ENCODE measurements at regions not wholly inside any gene's neighbourhood (a gene's known extent, or its start where the extent isn't known, plus 50 kb on each side); places are given as distances from the start of the nearest gene placed in this dataset.

DNA sequence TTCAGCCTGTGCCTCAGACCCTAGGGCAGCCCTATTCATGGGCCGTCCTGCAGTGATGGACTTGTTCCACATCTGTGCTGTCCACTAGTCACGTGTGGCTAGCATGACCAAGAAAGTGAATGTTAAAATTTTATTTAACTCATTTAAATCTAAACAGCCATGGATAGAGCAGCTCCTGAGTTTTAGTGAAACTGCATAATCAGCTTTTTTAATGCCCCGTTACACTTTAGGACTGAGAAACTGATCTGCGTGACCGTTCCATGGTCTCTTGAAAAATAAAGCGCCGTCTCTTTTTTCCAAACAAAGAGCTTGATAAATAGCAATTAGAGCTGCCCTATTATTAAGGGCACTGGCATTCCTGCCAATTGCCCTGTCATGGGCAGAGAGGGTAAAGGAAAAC, 76.5 kb upstream of the SNX19 start:
- TF ChIP-seq, protein P1, sequence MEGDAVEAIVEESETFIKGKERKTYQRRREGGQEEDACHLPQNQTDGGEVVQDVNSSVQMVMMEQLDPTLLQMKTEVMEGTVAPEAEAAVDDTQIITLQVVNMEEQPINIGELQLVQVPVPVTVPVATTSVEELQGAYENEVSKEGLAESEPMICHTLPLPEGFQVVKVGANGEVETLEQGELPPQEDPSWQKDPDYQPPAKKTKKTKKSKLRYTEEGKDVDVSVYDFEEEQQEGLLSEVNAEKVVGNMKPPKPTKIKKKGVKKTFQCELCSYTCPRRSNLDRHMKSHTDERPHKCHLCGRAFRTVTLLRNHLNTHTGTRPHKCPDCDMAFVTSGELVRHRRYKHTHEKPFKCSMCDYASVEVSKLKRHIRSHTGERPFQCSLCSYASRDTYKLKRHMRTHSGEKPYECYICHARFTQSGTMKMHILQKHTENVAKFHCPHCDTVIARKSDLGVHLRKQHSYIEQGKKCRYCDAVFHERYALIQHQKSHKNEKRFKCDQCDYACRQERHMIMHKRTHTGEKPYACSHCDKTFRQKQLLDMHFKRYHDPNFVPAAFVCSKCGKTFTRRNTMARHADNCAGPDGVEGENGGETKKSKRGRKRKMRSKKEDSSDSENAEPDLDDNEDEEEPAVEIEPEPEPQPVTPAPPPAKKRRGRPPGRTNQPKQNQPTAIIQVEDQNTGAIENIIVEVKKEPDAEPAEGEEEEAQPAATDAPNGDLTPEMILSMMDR (IDR thresholded peaks at IDR 0.05): no peak
- no peak for TF ChIP-seq POLR2A (IDR thresholded peaks at IDR 0.05)
